ENCODE measurements at regions not wholly inside any gene's neighbourhood (a gene's known extent, or its start where the extent isn't known, plus 50 kb on each side); places are given as distances from the start of the nearest gene placed in this dataset.
A peak's percentile ranks its signal among the peaks of the same experiment; 100 is the strongest.
"Not testable (repeated sequence)": the region's sequence is repeated elsewhere in the genome, so short reads cannot be mapped to it uniquely, and the experiment has no call there.

- H3K27ac ChIP-seq (ENCODE audit: low read depth, low read length), result no peak overlapping the region
- H3K27me3 ChIP-seq (ENCODE audit: control insufficient read depth, insufficient read depth, low read length), result no peaks in the 10 kb centered on the region
- DNase-seq (ENCODE audit: low read depth in 4 of 6, low spot score in 6 of 6), result no peak
- H3K4me3 ChIP-seq (ENCODE audit: low read depth, low read length), result no peak overlapping the region
- H3K4me1 ChIP-seq (ENCODE audit: control insufficient read depth, insufficient read depth, low read length), result no peaks in the 10 kb centered on the region
- WGBS (ENCODE audit: insufficient coverage), result no CpG with 5 or more reads among the region's 2 CpGs
- H3K9me3 ChIP-seq (ENCODE audit: control insufficient read depth, insufficient read depth, low read length), result no peaks in the 10 kb centered on the region
- H3K36me3 ChIP-seq (ENCODE audit: control insufficient read depth, insufficient read depth, low read length), result no peaks in the 10 kb centered on the region
Measured at GRCh38 chr4:145271194-145271593, 90.8 kb upstream of the OTUD4 start.

DNA sequence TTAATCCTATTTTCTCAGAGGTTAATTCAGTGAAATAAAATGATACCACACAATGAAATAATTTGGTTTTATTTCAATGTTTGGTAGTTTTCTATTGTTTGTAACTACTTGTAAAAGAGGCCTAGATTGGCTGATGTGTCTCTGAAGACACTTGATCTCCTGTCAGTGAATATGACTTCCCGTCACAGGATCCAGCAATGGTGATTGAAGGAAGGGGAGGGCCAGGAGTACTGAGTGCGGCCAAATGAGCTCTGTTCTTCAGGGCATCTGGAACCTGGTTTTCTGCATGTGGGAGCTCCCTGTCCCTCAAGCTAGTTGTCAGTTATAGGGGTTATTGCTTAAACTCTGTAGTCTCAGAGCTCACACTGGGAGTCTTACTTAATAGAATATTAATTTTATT, 86.5 kb upstream of the OTUD4 start:
- Histone ChIP-seq H3K4me3 (ENCODE audit: low read depth, low read length) (no peak overlapping the region), H3K27ac (ENCODE audit: low read depth, low read length) (no peak overlapping the region), H3K27me3 (ENCODE audit: control insufficient read depth, insufficient read depth, low read length) (no peaks in the 10 kb centered on the region), H3K9me3 (ENCODE audit: control insufficient read depth, insufficient read depth, low read length) (no peaks in the 10 kb centered on the region), H3K36me3 (ENCODE audit: control insufficient read depth, insufficient read depth, low read length) (no peaks in the 10 kb centered on the region), H3K4me1 (ENCODE audit: control insufficient read depth, insufficient read depth, low read length) (no peaks in the 10 kb centered on the region)
- DNase-seq (ENCODE audit: low read depth in 4 of 6, low spot score in 6 of 6), result no peak
- 38% methylated on average over 2 of the region's 2 CpGs for WGBS (ENCODE audit: insufficient coverage)

DNA sequence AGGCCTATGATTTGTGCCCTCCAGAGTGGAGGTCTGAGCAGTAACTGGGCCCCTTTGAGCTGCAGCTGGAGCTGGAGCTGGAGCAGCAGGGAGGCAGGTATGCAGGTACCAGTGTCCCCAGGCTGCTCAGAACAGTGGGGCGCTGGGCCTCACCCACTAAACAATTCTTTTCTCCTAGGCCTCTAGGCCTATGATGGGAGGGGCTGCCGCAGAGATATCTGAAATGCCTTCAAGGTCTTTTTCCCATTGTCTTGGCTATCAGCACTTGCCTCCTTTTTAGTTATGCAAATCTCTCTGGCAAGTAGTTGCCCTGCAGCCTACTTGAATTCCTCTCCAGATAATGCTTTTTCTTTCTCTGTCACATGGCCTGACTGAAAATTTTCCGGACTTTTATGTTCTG, 79.7 kb upstream of the OTUD4 start:
- H3K4me3 ChIP-seq (ENCODE audit: low read depth, low read length), result no peak overlapping the region
- 96% methylated on average over 3 of the region's 3 CpGs for WGBS (ENCODE audit: insufficient coverage)
- no peak for DNase-seq (ENCODE audit: low read depth in 4 of 6, low spot score in 6 of 6)
- no peaks in the 10 kb centered on the region for H3K27me3 ChIP-seq (ENCODE audit: control insufficient read depth, insufficient read depth, low read length)
- no peaks in the 10 kb centered on the region for H3K36me3 ChIP-seq (ENCODE audit: control insufficient read depth, insufficient read depth, low read length)
- no peaks in the 10 kb centered on the region for H3K4me1 ChIP-seq (ENCODE audit: control insufficient read depth, insufficient read depth, low read length)
- no peaks in the 10 kb centered on the region for H3K9me3 ChIP-seq (ENCODE audit: control insufficient read depth, insufficient read depth, low read length)
- H3K27ac ChIP-seq (ENCODE audit: low read depth, low read length), result no peak overlapping the region

- WGBS (ENCODE audit: insufficient coverage), result 74% methylated on average over 4 of the region's 4 CpGs
- not testable (repeated sequence) for H3K4me3 ChIP-seq (ENCODE audit: low read depth, low read length)
Measured at GRCh38 chr4:145255311-145255710, 74.9 kb upstream of the OTUD4 start.

DNA sequence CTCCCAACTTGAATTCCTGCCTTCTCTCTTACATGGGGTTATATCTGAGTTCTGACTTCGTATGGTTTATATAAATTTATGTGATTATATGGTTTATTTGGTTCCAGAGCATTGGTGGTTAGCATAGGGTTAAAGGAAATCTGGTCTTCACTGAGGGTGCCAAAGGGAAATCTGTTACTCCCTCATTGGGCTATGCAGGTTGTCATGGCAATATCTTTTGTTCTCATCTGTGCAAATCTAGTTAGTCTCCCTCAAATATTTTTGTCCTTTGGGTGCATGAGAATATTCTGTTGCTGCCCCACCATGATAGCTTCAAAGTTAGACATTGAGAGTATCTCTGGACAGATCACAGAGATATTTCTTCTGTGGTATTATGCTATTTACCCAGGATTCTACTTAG, 71.8 kb upstream of the OTUD4 start:
- H3K27ac ChIP-seq (ENCODE audit: low read depth, low read length), result no peak overlapping the region
- H3K4me1 ChIP-seq (ENCODE audit: control insufficient read depth, insufficient read depth, low read length), result no peaks in the 10 kb centered on the region
- no CpG with 5 or more reads among the region's 1 CpG for WGBS (ENCODE audit: insufficient coverage)
- H3K4me3 ChIP-seq (ENCODE audit: low read depth, low read length), result no peak overlapping the region
- no peaks in the 10 kb centered on the region for H3K27me3 ChIP-seq (ENCODE audit: control insufficient read depth, insufficient read depth, low read length)
- H3K36me3 ChIP-seq (ENCODE audit: control insufficient read depth, insufficient read depth, low read length), result no peaks in the 10 kb centered on the region
- H3K9me3 ChIP-seq (ENCODE audit: control insufficient read depth, insufficient read depth, low read length), result no peaks in the 10 kb centered on the region
- peak in 2 of 6 donors; percentile 14 to 20 for DNase-seq (ENCODE audit: low read depth in 4 of 6, low spot score in 6 of 6)

More at GRCh38 chr4:145255311-145255710, 74.9 kb upstream of the OTUD4 start:
- H3K27me3 ChIP-seq (ENCODE audit: control insufficient read depth, insufficient read depth, low read length); H3K36me3 ChIP-seq (ENCODE audit: control insufficient read depth, insufficient read depth, low read length); DNase-seq (ENCODE audit: low read depth in 4 of 6, low spot score in 6 of 6); H3K27ac ChIP-seq (ENCODE audit: low read depth, low read length); H3K4me1 ChIP-seq (ENCODE audit: control insufficient read depth, insufficient read depth, low read length); H3K9me3 ChIP-seq (ENCODE audit: control insufficient read depth, insufficient read depth, low read length): not testable (repeated sequence)

- no peak overlapping the region for H3K4me3 ChIP-seq (ENCODE audit: low read depth, low read length)
- H3K36me3 ChIP-seq (ENCODE audit: control insufficient read depth, insufficient read depth, low read length), result no peaks in the 10 kb centered on the region
- H3K27ac ChIP-seq (ENCODE audit: low read depth, low read length), result no peak overlapping the region
- WGBS (ENCODE audit: insufficient coverage), result 100% methylated on average over 1 of the region's 2 CpGs
- no peaks in the 10 kb centered on the region for H3K4me1 ChIP-seq (ENCODE audit: control insufficient read depth, insufficient read depth, low read length)
- H3K27me3 ChIP-seq (ENCODE audit: control insufficient read depth, insufficient read depth, low read length), result no peaks in the 10 kb centered on the region
- no peaks in the 10 kb centered on the region for H3K9me3 ChIP-seq (ENCODE audit: control insufficient read depth, insufficient read depth, low read length)
- no peak for DNase-seq (ENCODE audit: low read depth in 4 of 6, low spot score in 6 of 6)
Measured at GRCh38 chr4:145251391-145251790, 71.0 kb upstream of the OTUD4 start.

- H3K4me3 ChIP-seq (ENCODE audit: low read depth, low read length), result no peak overlapping the region
- WGBS (ENCODE audit: insufficient coverage), result no CpG with 5 or more reads among the region's 2 CpGs
- H3K36me3 ChIP-seq (ENCODE audit: control insufficient read depth, insufficient read depth, low read length), result no peaks in the 10 kb centered on the region
- H3K27me3 ChIP-seq (ENCODE audit: control insufficient read depth, insufficient read depth, low read length), result no peaks in the 10 kb centered on the region
- H3K9me3 ChIP-seq (ENCODE audit: control insufficient read depth, insufficient read depth, low read length), result no peaks in the 10 kb centered on the region
- H3K27ac ChIP-seq (ENCODE audit: low read depth, low read length), result no peak overlapping the region
- no peaks in the 10 kb centered on the region for H3K4me1 ChIP-seq (ENCODE audit: control insufficient read depth, insufficient read depth, low read length)
- peak in 1 of 6 donors; percentile 4 for DNase-seq (ENCODE audit: low read depth in 4 of 6, low spot score in 6 of 6)
Measured at GRCh38 chr4:145248971-145249370, 68.6 kb upstream of the OTUD4 start.

DNA sequence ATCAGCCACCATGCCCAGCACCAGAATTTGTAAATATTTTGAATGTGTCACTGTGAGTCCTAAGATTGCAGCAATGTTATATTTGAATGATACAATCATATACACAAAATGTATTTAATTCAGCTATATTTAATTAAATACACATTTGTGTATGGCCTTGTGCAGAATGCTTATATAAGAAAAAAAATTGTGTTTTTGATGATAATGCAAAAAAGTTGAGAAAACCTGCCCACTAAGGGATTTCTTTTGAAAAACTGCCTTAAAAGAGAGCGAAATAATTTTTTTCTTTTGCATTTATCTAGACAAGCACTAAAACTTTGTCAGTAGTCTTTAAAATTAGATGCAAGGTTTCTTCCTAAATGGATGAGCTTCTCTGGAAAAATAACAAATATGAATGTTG, 68.1 kb upstream of the OTUD4 start:
- no CpG with 5 or more reads among the region's 1 CpG for WGBS (ENCODE audit: insufficient coverage)

GRCh38 chr4:145234091-145234706, 53.8 kb upstream of the OTUD4 start:
- peak in 5 of 6 donors; percentile 43 to 91 (median 55) for DNase-seq (ENCODE audit: low read depth in 4 of 6, low spot score in 6 of 6)
- no CpG with 5 or more reads among the region's 1 CpG for WGBS (ENCODE audit: insufficient coverage)
- H3K9me3 ChIP-seq (ENCODE audit: control insufficient read depth, insufficient read depth, low read length), result no peaks in the 10 kb centered on the region
- no peaks in the 10 kb centered on the region for H3K4me1 ChIP-seq (ENCODE audit: control insufficient read depth, insufficient read depth, low read length)
- H3K27me3 ChIP-seq (ENCODE audit: control insufficient read depth, insufficient read depth, low read length), result no peaks in the 10 kb centered on the region
- H3K27ac ChIP-seq (ENCODE audit: low read depth, low read length), result no peak overlapping the region
- no peaks in the 10 kb centered on the region for H3K36me3 ChIP-seq (ENCODE audit: control insufficient read depth, insufficient read depth, low read length)
- H3K4me3 ChIP-seq (ENCODE audit: low read depth, low read length), result no peak overlapping the region

More for the DNA sequence above, 68.1 kb upstream of the OTUD4 start:
- H3K27ac ChIP-seq (ENCODE audit: low read depth, low read length), result no peak overlapping the region
- no peaks in the 10 kb centered on the region for H3K4me1 ChIP-seq (ENCODE audit: control insufficient read depth, insufficient read depth, low read length)
- no peaks in the 10 kb centered on the region for H3K36me3 ChIP-seq (ENCODE audit: control insufficient read depth, insufficient read depth, low read length)
- H3K27me3 ChIP-seq (ENCODE audit: control insufficient read depth, insufficient read depth, low read length), result no peaks in the 10 kb centered on the region
- H3K4me3 ChIP-seq (ENCODE audit: low read depth, low read length), result no peak overlapping the region
- H3K9me3 ChIP-seq (ENCODE audit: control insufficient read depth, insufficient read depth, low read length), result no peaks in the 10 kb centered on the region
- no peak for DNase-seq (ENCODE audit: low read depth in 4 of 6, low spot score in 6 of 6)

DNA sequence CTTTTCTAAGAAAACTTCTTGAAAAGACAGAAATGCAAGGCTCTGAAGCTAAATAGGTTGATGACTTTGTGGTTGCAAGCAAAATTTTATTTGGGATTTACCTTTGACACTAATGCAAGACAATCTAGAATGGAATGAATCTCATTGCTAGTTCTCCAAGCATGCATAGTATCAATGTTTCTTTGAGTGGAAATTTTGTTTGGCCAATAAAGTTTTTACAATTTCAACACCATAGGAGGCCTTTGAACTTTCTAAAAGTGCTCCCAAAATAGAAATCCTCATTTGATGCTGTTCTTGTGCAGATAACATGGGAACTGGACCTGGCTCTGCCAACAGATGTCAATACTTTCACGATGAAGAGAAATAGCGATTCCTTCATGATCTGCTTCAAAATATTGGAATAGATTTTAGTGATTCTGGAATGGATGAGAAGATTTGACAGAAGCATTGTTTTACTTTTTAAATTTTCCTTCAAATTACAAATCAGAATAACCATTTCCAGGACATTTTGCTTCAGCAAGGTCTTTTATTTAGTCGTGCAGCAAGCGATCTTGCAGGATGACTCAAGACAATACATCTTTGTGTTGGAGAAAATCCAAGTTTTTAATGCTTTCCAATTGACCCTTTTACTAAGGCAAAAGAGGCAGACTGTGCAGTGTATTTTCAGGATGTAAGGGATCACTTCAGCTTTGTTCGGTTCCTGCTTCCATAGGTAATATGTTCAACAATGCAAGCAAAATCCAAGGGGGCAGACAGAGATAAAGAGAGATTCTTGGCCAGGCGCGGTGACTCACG, 51.7 kb upstream of the OTUD4 start:
- peak in 1 of 6 donors; percentile 15 for DNase-seq (ENCODE audit: low read depth in 4 of 6, low spot score in 6 of 6)
- no peaks in the 10 kb centered on the region for H3K36me3 ChIP-seq (ENCODE audit: control insufficient read depth, insufficient read depth, low read length)
- H3K27ac ChIP-seq (ENCODE audit: low read depth, low read length), result no peak overlapping the region
- no CpG with 5 or more reads among the region's 8 CpGs for WGBS (ENCODE audit: insufficient coverage)
- no peaks in the 10 kb centered on the region for H3K27me3 ChIP-seq (ENCODE audit: control insufficient read depth, insufficient read depth, low read length)
- no peaks in the 10 kb centered on the region for H3K4me1 ChIP-seq (ENCODE audit: control insufficient read depth, insufficient read depth, low read length)
- H3K9me3 ChIP-seq (ENCODE audit: control insufficient read depth, insufficient read depth, low read length), result peaks cover 2% of the 10 kb centered on the region
- no peak overlapping the region for H3K4me3 ChIP-seq (ENCODE audit: low read depth, low read length)

All from spinal cord (tissue), 9 donors.